ENCODE measurements at regions not wholly inside any gene's neighbourhood (a gene's known extent, or its start where the extent isn't known, plus 50 kb on each side); places are given as distances from the start of the nearest gene placed in this dataset.

GRCh38 chr18:24656551-24657443, 196.4 kb downstream of the HRH4 start:
- TF ChIP-seq CTCF (IDR thresholded peaks at IDR 0.05; ENCODE audit: insufficient read depth, missing control alignments), result no peak
- FAIRE-seq (peak; percentile 84), DNase-seq (ENCODE audit: insufficient read length, low spot score) (peak; percentile 29)

DNA sequence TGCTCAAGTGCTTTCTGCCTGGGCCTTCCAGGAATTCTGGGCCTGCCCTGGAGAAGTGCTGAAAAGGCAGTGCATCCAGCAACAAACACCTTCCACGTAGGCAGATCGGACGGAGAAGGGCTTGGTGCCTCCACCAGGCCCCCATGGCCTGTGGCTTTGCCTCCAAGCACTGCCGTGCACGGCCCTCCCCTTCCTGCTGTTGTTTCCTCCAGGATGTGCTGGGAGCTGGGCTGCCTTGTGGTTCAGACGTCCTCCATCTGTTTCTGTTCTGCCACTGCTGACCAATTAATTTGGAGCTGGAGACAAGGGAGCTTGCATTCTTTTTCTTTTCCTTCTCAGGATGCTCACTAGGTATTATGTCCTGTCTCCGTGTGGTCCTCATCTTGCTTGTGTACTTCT, 197.0 kb downstream of the HRH4 start:
- no peak for TF ChIP-seq CTCF (IDR thresholded peaks at IDR 0.05; ENCODE audit: insufficient read depth, missing control alignments)
- FAIRE-seq (no peak), DNase-seq (ENCODE audit: insufficient read length, low spot score) (no peak)

GRCh38 chr18:24658302-24658701, 197.9 kb downstream of the HRH4 start:
- no peak for FAIRE-seq
- TF ChIP-seq CTCF (IDR thresholded peaks at IDR 0.05; ENCODE audit: insufficient read depth, missing control alignments), result no peak
- DNase-seq (ENCODE audit: insufficient read length, low spot score), result no peak

DNA sequence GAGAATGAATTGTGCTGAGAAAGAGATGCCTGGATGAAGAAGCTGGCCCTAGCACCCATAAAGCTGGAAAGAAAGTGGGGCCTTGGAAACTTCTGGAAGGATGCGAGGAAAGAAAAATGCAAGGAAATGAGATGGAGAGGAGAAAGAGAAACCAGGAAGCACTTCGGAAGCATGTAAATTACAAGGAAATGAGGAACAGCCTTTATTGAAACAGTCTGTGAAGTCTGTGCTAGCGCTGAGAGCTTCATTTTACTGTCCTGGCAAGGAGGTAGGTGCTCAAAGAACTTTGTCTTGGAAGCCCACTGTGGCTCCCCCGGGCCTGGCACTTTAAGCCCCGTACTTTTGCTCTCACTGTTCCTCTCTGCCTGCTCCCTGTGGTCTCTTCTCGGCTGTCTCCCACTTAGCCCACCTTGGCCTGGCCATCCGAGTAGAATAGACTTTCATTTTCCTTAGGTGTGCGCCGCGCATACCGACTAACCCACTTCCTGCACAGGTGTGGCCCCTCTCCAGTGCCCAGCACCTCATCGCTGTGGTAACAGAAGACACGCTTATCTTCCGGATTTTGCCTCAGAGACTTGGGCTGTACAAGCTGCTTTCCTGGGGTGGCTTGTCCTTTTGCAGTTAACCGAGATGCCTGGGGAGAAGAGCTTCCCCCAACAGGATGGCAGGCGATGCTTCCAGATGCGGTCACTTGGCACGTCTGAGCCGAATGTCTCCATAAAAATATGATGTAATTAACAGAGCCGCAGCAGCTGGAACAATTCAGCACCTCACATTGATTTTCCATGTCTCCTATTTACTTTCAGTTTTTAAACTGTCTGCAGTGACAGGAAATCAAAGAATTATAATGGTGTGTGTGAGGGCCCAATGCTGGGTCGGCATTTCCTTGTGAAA, 199.6 kb downstream of the HRH4 start:
- no peak for TF ChIP-seq CTCF (IDR thresholded peaks at IDR 0.05; ENCODE audit: insufficient read depth, missing control alignments)
- DNase-seq (ENCODE audit: insufficient read length, low spot score), result no peak
- FAIRE-seq, result no peak

GRCh38 chr18:24660956-24661355, 200.5 kb downstream of the HRH4 start:
- no peak for TF ChIP-seq CTCF (IDR thresholded peaks at IDR 0.05; ENCODE audit: insufficient read depth, missing control alignments)
- peak; percentile 29 for FAIRE-seq
- DNase-seq (ENCODE audit: insufficient read length, low spot score), result no peak

- DNase-seq (ENCODE audit: insufficient read length, low spot score) (no peak), FAIRE-seq (no peak)
- TF ChIP-seq CTCF (IDR thresholded peaks at IDR 0.05; ENCODE audit: insufficient read depth, missing control alignments), result no peak
Measured at GRCh38 chr18:24662412-24662821, 202.0 kb downstream of the HRH4 start.

Measured in D721Med (cell line).